B cell (primary cell): ENCODE measurements at regions not wholly inside any gene's neighbourhood (a gene's known extent, or its start where the extent isn't known, plus 50 kb on each side); places are given as distances from the start of the nearest gene placed in this dataset.

Experiments used
- ATAC-seq: fragments of 200-7000 bp; cut with Tn5 transposase; one replicate; pipeline ENCODE4 v1.10.0; 2021; ENCODE audit warnings: low read depth, mild to moderate bottlenecking, moderate number of reproducible peaks, moderate library complexity
- CTCF ChIA-PET: fragments of 350-600 bp; sonication (Branson Sonifier 250); formaldehyde crosslinking; loops from one replicate; lab custom pipeline; 2021; ENCODE audit warnings: antibody characterized with exemption, inconsistent platforms; lab: Charles Lee
- POLR2A ChIA-PET: fragments of 350-600 bp; sonication (Branson Sonifier 250); formaldehyde crosslinking; loops from one replicate; lab custom pipeline; 2021; ENCODE audit warnings: antibody characterized with exemption; lab: Charles Lee
- DNase-seq: peaks from one replicate; pipeline ENCODE4 v3.0.0; 2013
- H2AFZ ChIP-seq: 2 replicates; pipeline ENCODE4 v1.6.1; 2012; ENCODE audit warnings: mild to moderate bottlenecking, low read depth, low read length; ENCODE audit not compliant: insufficient read depth, poor library complexity, severe bottlenecking
- H3K27ac ChIP-seq, 2 donors: 1 replicate in 1 of 2; 2 replicates in 1 of 2; pipeline ENCODE4 v1.5.1; 2012 to 2013; ENCODE audit warnings: low read length in 2 of 2, mild to moderate bottlenecking in 2 of 2, moderate library complexity in 1 of 2
- H3K27me3 ChIP-seq, 4 experiments: fragments of 200-600 bp in 1 of 4; sonication (generic) in 1 of 4; replicated peaks in 1 of 4; 1 replicate in 2 of 4; 2 replicates in 2 of 4; pipeline versions ENCODE4 v1.6.1 to v1.7.0; 2013 to 2016; ENCODE audit warnings: low read length in 3 of 4, mild to moderate bottlenecking in 2 of 4, mixed read lengths in 1 of 4, moderate library complexity in 1 of 4; ENCODE audit not compliant: insufficient read depth in 4 of 4, control insufficient read depth in 3 of 4; ENCODE audit errors: control extremely low read depth in 1 of 4
- H3K36me3 ChIP-seq, 2 experiments: replicated peaks in 1 of 2; 1 replicate in 1 of 2; 2 replicates in 1 of 2; pipeline versions ENCODE4 v1.6.1 to v1.7.1; 2013; ENCODE audit warnings: low read length in 1 of 2; ENCODE audit not compliant: insufficient read depth in 2 of 2, control insufficient read depth in 1 of 2; ENCODE audit errors: control extremely low read depth in 1 of 2, extremely low read depth in 1 of 2
- H3K4me1 ChIP-seq, 2 donors: fragments of 200-600 bp in 1 of 2; sonication (generic) in 1 of 2; 1 replicate in 1 of 2; 2 replicates in 1 of 2; pipeline versions ENCODE4 v1.5.1 to v1.6.1; 2013 to 2017; ENCODE audit warnings: low read length in 2 of 2; ENCODE audit not compliant: control insufficient read depth in 2 of 2, insufficient read depth in 2 of 2
- H3K4me2 ChIP-seq: replicated peaks from 2 replicates; pipeline ENCODE3; 2012; ENCODE audit warnings: mild to moderate bottlenecking, low read depth, low read length; ENCODE audit not compliant: poor library complexity, severe bottlenecking
- H3K4me3 ChIP-seq, 5 experiments: fragments of 200-600 bp in 1 of 5; sonication (generic) in 1 of 5; 1 replicate in 3 of 5; 2 replicates in 2 of 5; pipeline versions ENCODE4 v1.5.1 to v1.7.0; 2011 to 2016; ENCODE audit warnings: low read length in 4 of 5, mild to moderate bottlenecking in 4 of 5, low read depth in 2 of 5, control low read depth in 1 of 5, moderate library complexity in 1 of 5; ENCODE audit not compliant: insufficient read depth in 1 of 5; ENCODE audit errors: control extremely low read depth in 1 of 5, extremely low read depth in 1 of 5
- H3K79me2 ChIP-seq: fragments of 200-600 bp; sonication (generic); one replicate; pipeline ENCODE4 v1.6.0; 2016; ENCODE audit warnings: low read length; ENCODE audit not compliant: control insufficient read depth, insufficient read depth
- H3K9ac ChIP-seq: fragments of 200-600 bp; sonication (generic); 2 replicates; pipeline ENCODE4 v1.6.1; 2017; ENCODE audit warnings: mild to moderate bottlenecking, low read length, moderate library complexity
- H3K9me3 ChIP-seq, 3 donors: one replicate each; pipeline versions ENCODE4 v1.6.1 to v1.7.1; 2013; ENCODE audit warnings: low read length in 2 of 3; ENCODE audit not compliant: control insufficient read depth in 2 of 3, insufficient read depth in 1 of 3; ENCODE audit errors: control extremely low read depth in 1 of 3
- H4K20me1 ChIP-seq: 2 replicates; pipeline ENCODE4 v1.6.0; 2012; ENCODE audit warnings: mild to moderate bottlenecking, low read length; ENCODE audit not compliant: insufficient read depth, control insufficient read depth, poor library complexity, severe bottlenecking
- H3K27ac Mint-ChIP-seq: one replicate; pipeline ENCODE4 v1.8.0; 2021; ENCODE audit warnings: mixed read lengths
- H3K27me3 Mint-ChIP-seq: one replicate; pipeline ENCODE4 v1.8.0; 2021; ENCODE audit warnings: mixed read lengths
- H3K4me1 Mint-ChIP-seq: one replicate; pipeline ENCODE4 v1.8.0; 2021; ENCODE audit warnings: mixed read lengths
- H3K4me3 Mint-ChIP-seq: one replicate; pipeline ENCODE4 v1.8.0; 2021; ENCODE audit warnings: mixed read lengths
- H3K9me3 Mint-ChIP-seq: one replicate; pipeline ENCODE4 v1.8.0; 2022; ENCODE audit warnings: mixed read lengths; ENCODE audit not compliant: insufficient read depth
- CTCF ChIP-seq: fragments of 200-600 bp; IDR thresholded peaks from one replicate; pipeline ENCODE4 v1.8.0; 2022; ENCODE audit warnings: antibody characterized with exemption, mild to moderate bottlenecking
- EZH2 ChIP-seq: IDR thresholded peaks from 2 replicates; pipeline ENCODE4 v1.6.1; 2012; ENCODE audit warnings: borderline replicate concordance, low read depth, mild to moderate bottlenecking, moderate library complexity, low read length; ENCODE audit not compliant: insufficient read depth, poor library complexity, severe bottlenecking
- WGBS: methylation state at CpG from one replicate; pipeline ENCODE4 v1.1.5; 2013; ENCODE audit warnings: missing lambda C conversion rate; ENCODE audit not compliant: insufficient coverage; 5-methylcytosine and 5-hydroxymethylcytosine counted together
- intact Hi-C: fragments of 100-400 bp; cut with micrococcal nuclease; formaldehyde crosslinking; loops from one replicate; pipeline ENCODE4 v1.10.0; 2022

- intact Hi-C loops, result no loop called here
Measured at GRCh38 chr4:27276307-27277073, 415.8 kb downstream of the STIM2 start.

More at GRCh38 chr4:27276307-27277073, 415.8 kb downstream of the STIM2 start:
- Histone ChIP-seq H2AFZ (no peak overlapping the region), H3K4me2 (no peak overlapping the region), H3K9me3 (peaks cover 0 to 2% (median 0%) of the 10 kb centered on the region in 3 donors), H3K9ac (no peak overlapping the region), H3K27me3 (no peaks in the 10 kb centered on the region), H4K20me1 (no peaks in the 10 kb centered on the region), H3K4me3 (no peak overlapping the region), H3K79me2 (no peaks in the 10 kb centered on the region), H3K27ac (no peak overlapping the region), H3K36me3 (no peaks in the 10 kb centered on the region), H3K4me1 (no peaks in the 10 kb centered on the region)
- CTCF ChIA-PET, result no interaction called here
- no peaks in the 10 kb centered on the region for H3K27me3 Mint-ChIP-seq
- TF ChIP-seq EZH2, result no peak
- TF ChIP-seq CTCF, result no peak
- H3K27ac Mint-ChIP-seq, result no peak overlapping the region
- WGBS, result 87% methylated on average over 3 of the region's 3 CpGs
- POLR2A ChIA-PET, result no interaction called here
- H3K4me3 Mint-ChIP-seq, result no peak overlapping the region
- no peaks in the 10 kb centered on the region for H3K9me3 Mint-ChIP-seq
- ATAC-seq, result no peak
- no peaks in the 10 kb centered on the region for H3K4me1 Mint-ChIP-seq
- DNase-seq, result no peak
